ENCODE measurements at regions not wholly inside any gene's neighbourhood (a gene's known extent, or its start where the extent isn't known, plus 50 kb on each side); places are given as distances from the start of the nearest gene placed in this dataset.

GRCh38 chr6:81694207-81694606, 58.3 kb downstream of the TENT5A start:
- TF ChIP-seq CTCF (conservative IDR thresholded peaks at IDR 0.05; ENCODE audit: low read depth in 2 of 2) = no peak
- no peak for TF ChIP-seq REST (IDR thresholded peaks at IDR 0.05; ENCODE audit: unreplicated experiment)
- no peak for TF ChIP-seq POLR2AphosphoS5 (IDR thresholded peaks at IDR 0.05; ENCODE audit: low read depth)
- TF ChIP-seq CREB1 (CRISPR knock-in tag; IDR thresholded peaks at IDR 0.05; ENCODE audit: low read depth) = no peak
- no peak for TF ChIP-seq EZH2 (IDR thresholded peaks at IDR 0.05; ENCODE audit: low read depth, unreplicated experiment)
- TF ChIP-seq JUNB (IDR thresholded peaks at IDR 0.05; ENCODE audit: unreplicated experiment) = no peak
- no peak for TF ChIP-seq EZH2phosphoT487 (IDR thresholded peaks at IDR 0.05; ENCODE audit: unreplicated experiment)

Data from GM23338 (cell line).